Caco-2 (cell line): ENCODE measurements at regions not wholly inside any gene's neighbourhood (a gene's known extent, or its start where the extent isn't known, plus 50 kb on each side); places are given as distances from the start of the nearest gene placed in this dataset.

Experiments used
- BruUV-seq: library from RNA; stranded (reverse); fragments of 400-500 nt; replicated peaks from 2 replicates; lab custom pipeline; 2021; lab: Mats Ljungman, UMichigan
- CTCF ChIA-PET: fragments of 300-600 bp; sonication (Branson Sonifier 250); formaldehyde crosslinking; loops from one replicate; lab custom pipeline; 2022; ENCODE audit warnings: antibody characterized with exemption; lab: Charles Lee
- POLR2A ChIA-PET: fragments of 300-600 bp; sonication (Branson Sonifier 250); formaldehyde crosslinking; loops from one replicate; lab custom pipeline; 2022; ENCODE audit warnings: antibody characterized with exemption; lab: Charles Lee
- DNase-seq, 2 experiments: peaks; one replicate each; pipeline versions ENCODE4 v3.0.0 to v3.0.0-alpha.2; 2020 to 2022
- H3K27me3 ChIP-seq: replicated peaks from 2 replicates; pipeline ENCODE4 v1.6.0; 2011; ENCODE audit warnings: low read length; ENCODE audit not compliant: control insufficient read depth, insufficient read depth
- H3K36me3 ChIP-seq: 2 replicates; pipeline ENCODE4 v1.5.1; 2011; ENCODE audit warnings: low read length; ENCODE audit not compliant: control insufficient read depth, insufficient read depth
- H3K4me1 ChIP-seq: fragments of 250-450 bp; sonication (Bioruptor Pico); 2 replicates; pipeline ENCODE4 v1.5.1; 2020; ENCODE audit warnings: mild to moderate bottlenecking
- H3K4me3 ChIP-seq: 2 replicates; pipeline ENCODE4 v1.5.1; 2011; ENCODE audit warnings: low read depth, mild to moderate bottlenecking, control low read depth, low read length
- H3K9me3 ChIP-seq: fragments of 250-450 bp; sonication (Bioruptor Pico); 2 replicates; pipeline ENCODE4 v1.5.1; 2020; ENCODE audit warnings: mild to moderate bottlenecking, moderate library complexity
- H3K27ac Mint-ChIP-seq: one replicate; pipeline ENCODE4 v1.8.0; 2022; ENCODE audit warnings: mixed read lengths; ENCODE audit not compliant: unreplicated experiment
- H3K27me3 Mint-ChIP-seq: one replicate; pipeline ENCODE4 v1.8.0; 2022; ENCODE audit warnings: mixed read lengths; ENCODE audit not compliant: insufficient read depth, unreplicated experiment
- H3K36me3 Mint-ChIP-seq: one replicate; pipeline ENCODE4 v1.8.0; 2022; ENCODE audit warnings: mild to moderate bottlenecking, mixed read lengths; ENCODE audit not compliant: insufficient read depth, unreplicated experiment
- H3K4me1 Mint-ChIP-seq: one replicate; pipeline ENCODE4 v1.8.0; 2022; ENCODE audit warnings: low read depth, mixed read lengths; ENCODE audit not compliant: unreplicated experiment
- H3K4me3 Mint-ChIP-seq: one replicate; pipeline ENCODE4 v1.8.0; 2022; ENCODE audit warnings: mild to moderate bottlenecking, moderate library complexity, mixed read lengths; ENCODE audit not compliant: unreplicated experiment
- H3K9me3 Mint-ChIP-seq: one replicate; pipeline ENCODE4 v1.8.0; 2022; ENCODE audit warnings: mixed read lengths; ENCODE audit not compliant: unreplicated experiment
- CTCF ChIP-seq, 2 experiments: fragments of 200-600 bp in 1 of 2; IDR thresholded peaks; 1 replicate in 1 of 2; 2 replicates in 1 of 2; pipeline versions ENCODE4 v1.5.1 to v1.8.0; 2011 to 2022; ENCODE audit warnings: antibody characterized with exemption in 1 of 2, control low read depth in 1 of 2, inconsistent platforms in 1 of 2, low read depth in 1 of 2, low read length in 1 of 2, mild to moderate bottlenecking in 1 of 2, moderate library complexity in 1 of 2; ENCODE audit not compliant: insufficient read depth in 1 of 2, severe bottlenecking in 1 of 2, unreplicated experiment in 1 of 2
- intact Hi-C: fragments of 100-400 bp; cut with micrococcal nuclease; formaldehyde crosslinking; loops from one replicate; pipeline ENCODE4 v1.10.0; 2022; ENCODE audit not compliant: unreplicated experiment

DNA sequence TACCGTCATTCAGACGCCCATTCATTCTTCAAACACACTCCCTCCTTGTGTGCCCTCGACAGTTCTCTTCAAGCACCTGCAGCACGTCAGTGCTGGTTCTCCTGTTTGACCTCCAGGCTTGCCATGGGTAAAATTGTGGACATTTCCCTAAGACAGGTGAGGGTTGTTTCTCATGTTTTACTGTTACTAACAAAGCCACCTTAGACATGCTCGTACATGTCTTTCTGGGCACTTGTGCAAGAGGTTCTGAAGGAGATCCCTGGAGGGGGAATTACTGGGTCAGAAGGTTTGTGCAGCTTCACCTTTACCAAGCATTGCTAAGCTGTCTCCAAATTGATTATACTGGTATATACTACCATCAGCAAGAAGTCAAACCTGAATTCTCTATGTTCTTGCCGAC lies 189.7 kb upstream of the TMEM45B start:
- intact Hi-C loops, result no loop called here
- Mint-ChIP-seq H3K27me3 (peaks cover 2% of the 10 kb centered on the region), H3K36me3 (no peaks in the 10 kb centered on the region), H3K4me3 (no peak overlapping the region), H3K4me1 (no peaks in the 10 kb centered on the region), H3K27ac (no peak overlapping the region), H3K9me3 (peaks cover 10% of the 10 kb centered on the region)
- H3K4me1 ChIP-seq, result no peaks in the 10 kb centered on the region
- H3K36me3 ChIP-seq, result no peaks in the 10 kb centered on the region
- no peak for DNase-seq
- TF ChIP-seq CTCF (IDR thresholded peaks at IDR 0.05; ENCODE audit: insufficient read depth in 1 of 2, low read depth in 1 of 2, low read length in 1 of 2, severe bottlenecking in 1 of 2, unreplicated experiment in 1 of 2), result no peak
- H3K27me3 ChIP-seq, result no peaks in the 10 kb centered on the region
- H3K9me3 ChIP-seq, result no peaks in the 10 kb centered on the region
- ChIA-PET CTCF (interaction anchor here (1.2 kb wide), 1 partner anchor 13 kb away, joined by 3 read pairs; no protein-coding TSS in a partner anchor), POLR2A (no interaction called here)
- no TSS peak for BruUV-seq
- no peak overlapping the region for H3K4me3 ChIP-seq

- H3K27me3 ChIP-seq, result no peaks in the 10 kb centered on the region
- POLR2A ChIA-PET, result no interaction called here
- no peak for TF ChIP-seq CTCF (IDR thresholded peaks at IDR 0.05; ENCODE audit: insufficient read depth in 1 of 2, low read depth in 1 of 2, low read length in 1 of 2, severe bottlenecking in 1 of 2, unreplicated experiment in 1 of 2)
- Mint-ChIP-seq H3K36me3 (no peaks in the 10 kb centered on the region), H3K27me3 (no peaks in the 10 kb centered on the region), H3K9me3 (no peaks in the 10 kb centered on the region), H3K27ac (no peak overlapping the region), H3K4me3 (no peak overlapping the region), H3K4me1 (no peaks in the 10 kb centered on the region)
- CTCF ChIA-PET, result no interaction called here
- H3K9me3 ChIP-seq, result no peaks in the 10 kb centered on the region
- no peaks in the 10 kb centered on the region for H3K36me3 ChIP-seq
- no peak overlapping the region for H3K4me3 ChIP-seq
- BruUV-seq, result no TSS peak
- H3K4me1 ChIP-seq, result no peaks in the 10 kb centered on the region
- intact Hi-C loops, result no loop called here
- DNase-seq, result no peak
Measured at GRCh38 chr11:129631201-129631600, 184.4 kb upstream of the TMEM45B start.

- no peaks in the 10 kb centered on the region for H3K27me3 ChIP-seq
- BruUV-seq, result no TSS peak
- POLR2A ChIA-PET, result no interaction called here
- Mint-ChIP-seq H3K27ac (no peak overlapping the region), H3K27me3 (no peaks in the 10 kb centered on the region), H3K9me3 (no peaks in the 10 kb centered on the region), H3K4me3 (no peak overlapping the region), H3K36me3 (no peaks in the 10 kb centered on the region), H3K4me1 (peaks cover 8% of the 10 kb centered on the region)
- no peaks in the 10 kb centered on the region for H3K4me1 ChIP-seq
- H3K9me3 ChIP-seq, result no peaks in the 10 kb centered on the region
- DNase-seq, result no peak
- CTCF ChIA-PET, result no interaction called here
- no peak for TF ChIP-seq CTCF (IDR thresholded peaks at IDR 0.05; ENCODE audit: insufficient read depth in 1 of 2, low read depth in 1 of 2, low read length in 1 of 2, severe bottlenecking in 1 of 2, unreplicated experiment in 1 of 2)
- 0 out of 2 replicates have a peak, but pooled peaks cover 1% of the 10 kb centered on the region for H3K36me3 ChIP-seq
- H3K4me3 ChIP-seq, result no peak overlapping the region
- intact Hi-C loops, result no loop called here
Measured at GRCh38 chr11:129636926-129637325, 178.7 kb upstream of the TMEM45B start.
